ENCODE measurements at regions not wholly inside any gene's neighbourhood (a gene's known extent, or its start where the extent isn't known, plus 50 kb on each side); places are given as distances from the start of the nearest gene placed in this dataset.

DNA sequence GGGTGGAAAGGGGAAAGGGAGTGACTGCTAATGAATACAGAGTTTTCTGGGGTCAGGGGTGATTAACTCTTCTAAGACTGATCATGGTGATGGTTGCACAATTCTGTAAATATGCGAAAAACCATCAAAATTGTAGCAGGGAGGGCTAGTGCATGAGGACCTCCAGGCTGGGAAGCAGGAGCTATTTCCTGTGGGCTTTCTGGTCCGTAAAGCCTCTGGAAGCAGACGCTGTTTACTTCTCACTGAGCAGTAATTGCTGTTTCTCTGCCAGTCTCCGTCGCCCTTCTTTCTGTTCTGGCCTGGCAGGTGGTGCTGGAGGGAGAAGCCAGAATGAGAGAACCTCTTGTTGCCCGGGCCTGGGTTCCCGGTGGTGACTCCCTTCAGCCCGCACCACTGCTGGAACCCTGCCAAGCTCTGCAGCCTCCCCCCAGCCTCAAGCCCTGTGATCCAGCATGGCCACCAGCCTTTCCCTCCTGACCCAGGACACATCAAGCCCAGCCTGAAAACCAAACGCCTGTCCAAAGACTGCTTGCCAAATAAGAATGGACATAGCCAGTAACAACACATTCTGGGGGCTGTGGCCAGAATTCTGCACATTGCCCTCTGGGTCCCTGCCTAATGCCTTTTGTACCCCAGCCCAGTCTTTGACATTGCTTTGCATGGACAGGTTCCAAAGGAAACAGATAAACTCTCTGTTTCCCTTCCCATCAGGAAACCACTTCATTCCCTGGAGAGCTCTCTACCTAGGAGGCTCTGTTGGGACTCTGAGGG lies 201.0 kb upstream of the NAV2 start:
- H3K27ac Mint-ChIP-seq, result no peak overlapping the region
- H3K9me3 Mint-ChIP-seq, result no peaks in the 10 kb centered on the region
- peaks cover 23% of the 10 kb centered on the region for H3K27me3 Mint-ChIP-seq
- DNase-seq, result no peak
- H3K4me3 Mint-ChIP-seq, result no peak overlapping the region
- no peaks in the 10 kb centered on the region for H3K36me3 Mint-ChIP-seq
- H3K4me1 Mint-ChIP-seq, result no peaks in the 10 kb centered on the region

DNA sequence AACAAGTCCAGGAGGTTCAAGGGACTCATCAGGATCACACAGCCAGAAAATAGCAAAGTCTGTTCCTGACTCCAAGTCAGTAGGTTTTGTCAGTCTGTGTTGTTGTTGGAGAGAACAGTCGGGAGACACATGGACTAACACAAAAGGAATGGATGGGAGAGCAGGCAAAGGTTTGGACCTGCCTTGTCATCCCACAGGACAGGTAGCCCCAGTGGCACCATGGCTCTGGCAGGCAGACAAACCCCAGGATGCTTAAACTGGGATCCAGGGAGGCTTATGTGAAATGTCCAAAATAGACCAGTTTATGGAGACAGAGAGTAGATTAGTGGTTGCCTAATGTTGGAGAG lies 201.6 kb upstream of the NAV2 start:
- Mint-ChIP-seq H3K27ac (no peak overlapping the region), H3K36me3 (no peaks in the 10 kb centered on the region), H3K9me3 (no peaks in the 10 kb centered on the region), H3K27me3 (peaks cover 23% of the 10 kb centered on the region), H3K4me3 (no peak overlapping the region), H3K4me1 (no peaks in the 10 kb centered on the region)
- DNase-seq, result no peak

DNA sequence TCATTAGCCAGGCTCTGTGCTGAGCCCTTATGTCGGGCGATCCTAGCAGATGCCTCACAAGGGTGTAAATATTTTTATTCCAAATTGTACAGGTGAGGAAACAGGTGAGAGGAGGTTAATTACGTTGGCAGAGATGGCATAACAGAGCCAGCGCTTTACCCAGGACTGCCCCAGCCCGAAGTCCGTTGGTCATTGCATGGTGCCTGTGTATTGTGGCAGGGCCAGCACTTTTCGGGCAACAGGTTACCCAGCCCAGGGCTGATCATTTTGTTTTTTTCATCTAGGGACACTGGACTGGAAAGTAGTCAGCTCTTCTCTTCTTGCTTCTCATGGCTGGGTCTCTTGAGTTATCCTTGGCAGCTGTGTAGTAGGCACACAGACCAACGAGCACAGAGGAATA lies 202.2 kb upstream of the NAV2 start:
- Mint-ChIP-seq H3K9me3 (no peaks in the 10 kb centered on the region), H3K27ac (no peak overlapping the region), H3K4me3 (no peak overlapping the region), H3K4me1 (no peaks in the 10 kb centered on the region), H3K27me3 (peaks cover 23% of the 10 kb centered on the region), H3K36me3 (no peaks in the 10 kb centered on the region)
- no peak for DNase-seq

- no peaks in the 10 kb centered on the region for H3K4me1 Mint-ChIP-seq
- no peaks in the 10 kb centered on the region for H3K9me3 Mint-ChIP-seq
- H3K4me3 Mint-ChIP-seq, result no peak overlapping the region
- H3K27ac Mint-ChIP-seq, result no peak overlapping the region
- peaks cover 23% of the 10 kb centered on the region for H3K27me3 Mint-ChIP-seq
- no peak for DNase-seq
- no peaks in the 10 kb centered on the region for H3K36me3 Mint-ChIP-seq
These were observed 203.4 kb upstream of the NAV2 start for GRCh38 chr11:19509215-19509614.

GRCh38 chr11:19508165-19508564 lies 204.5 kb upstream of the NAV2 start:
- Mint-ChIP-seq H3K4me3 (no peak overlapping the region), H3K27me3 (peaks cover 23% of the 10 kb centered on the region)

DNA sequence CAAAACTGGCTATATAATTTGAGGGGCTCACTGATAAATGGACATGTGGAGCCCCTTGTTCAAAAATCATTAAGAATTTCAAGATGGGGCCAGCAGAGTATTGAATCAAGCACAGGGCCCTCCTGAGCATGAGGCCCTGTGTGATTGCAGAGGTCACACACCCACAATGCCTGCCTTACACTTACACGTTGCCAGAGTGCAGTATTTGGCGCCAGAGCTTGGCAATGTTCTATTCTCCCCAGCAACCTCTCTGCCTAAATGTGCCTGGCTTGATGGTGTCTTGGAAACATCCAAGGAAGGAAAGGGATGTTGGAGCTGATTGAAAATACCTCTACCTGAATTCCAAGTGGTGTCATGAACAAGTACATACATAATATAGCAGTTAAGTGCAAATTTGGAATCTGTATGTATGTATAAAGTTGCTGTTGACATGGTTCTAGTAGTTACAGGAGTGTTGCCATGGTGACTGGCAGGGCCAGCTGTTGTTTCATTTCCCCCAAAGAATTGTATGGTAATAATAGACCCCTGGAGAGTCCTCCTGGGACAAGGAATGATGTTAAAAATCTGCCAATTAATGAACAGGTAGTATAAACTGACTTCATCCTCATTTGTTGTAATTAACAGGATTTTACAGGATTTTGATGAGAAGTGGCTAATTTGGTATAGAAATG lies 205.7 kb upstream of the NAV2 start:
- no peaks in the 10 kb centered on the region for H3K36me3 Mint-ChIP-seq
- peaks cover 17% of the 10 kb centered on the region for H3K27me3 Mint-ChIP-seq
- no peak for DNase-seq

More at GRCh38 chr11:19508165-19508564, 204.5 kb upstream of the NAV2 start:
- Mint-ChIP-seq H3K27ac (no peak overlapping the region), H3K36me3 (no peaks in the 10 kb centered on the region), H3K4me1 (no peaks in the 10 kb centered on the region), H3K9me3 (no peaks in the 10 kb centered on the region)
- DNase-seq, result no peak

DNA sequence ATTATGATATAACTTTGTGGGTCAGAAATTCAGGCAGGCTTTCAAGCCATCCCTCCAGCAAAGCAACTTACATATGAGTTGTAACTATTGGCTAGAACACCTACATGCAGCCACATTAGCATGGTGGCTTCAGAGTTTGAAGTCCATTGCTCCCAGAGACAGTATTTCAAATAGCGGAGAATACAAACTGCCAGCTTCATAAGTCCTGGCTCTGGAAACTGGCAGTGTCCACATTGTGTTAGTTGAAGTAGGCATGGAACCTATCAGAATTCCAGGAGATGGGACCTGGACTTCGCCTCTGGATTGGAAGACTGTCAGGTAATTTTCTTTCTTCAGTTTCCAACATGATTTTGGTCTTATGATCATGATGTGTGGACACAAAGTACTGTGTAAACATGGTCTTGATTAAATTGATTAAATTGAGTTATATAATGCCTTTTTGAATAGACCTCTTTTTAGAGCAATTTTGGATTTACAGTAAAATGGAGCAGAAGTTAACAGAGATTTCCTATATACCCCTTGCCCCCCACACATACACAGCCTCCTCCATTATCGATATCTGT lies 209.9 kb upstream of the NAV2 start:
- no peak overlapping the region for H3K27ac Mint-ChIP-seq
- H3K4me1 Mint-ChIP-seq, result no peaks in the 10 kb centered on the region
- H3K9me3 Mint-ChIP-seq, result no peaks in the 10 kb centered on the region
- no peak overlapping the region for H3K4me3 Mint-ChIP-seq
- H3K27me3 Mint-ChIP-seq, result no peaks in the 10 kb centered on the region
- DNase-seq, result no peak
- H3K36me3 Mint-ChIP-seq, result no peaks in the 10 kb centered on the region

More for the DNA sequence above, 205.7 kb upstream of the NAV2 start:
- Mint-ChIP-seq H3K9me3 (no peaks in the 10 kb centered on the region), H3K4me1 (no peaks in the 10 kb centered on the region), H3K27ac (no peak overlapping the region), H3K4me3 (no peak overlapping the region)

GRCh38 chr11:19501631-19502030 lies 211.0 kb upstream of the NAV2 start:
- Mint-ChIP-seq H3K27me3 (no peaks in the 10 kb centered on the region), H3K4me1 (no peaks in the 10 kb centered on the region), H3K36me3 (no peaks in the 10 kb centered on the region), H3K9me3 (no peaks in the 10 kb centered on the region), H3K27ac (no peak overlapping the region), H3K4me3 (no peak overlapping the region)
- no peak for DNase-seq

- Mint-ChIP-seq H3K4me1 (no peaks in the 10 kb centered on the region), H3K27ac (no peak overlapping the region), H3K36me3 (no peaks in the 10 kb centered on the region), H3K9me3 (no peaks in the 10 kb centered on the region), H3K4me3 (no peak overlapping the region), H3K27me3 (no peaks in the 10 kb centered on the region)
- no peak for DNase-seq
These were observed 212.6 kb upstream of the NAV2 start for GRCh38 chr11:19499999-19500398.

GRCh38 chr11:19499026-19499669 lies 213.5 kb upstream of the NAV2 start:
- H3K27me3 Mint-ChIP-seq, result no peaks in the 10 kb centered on the region
- no peak for DNase-seq
- no peak overlapping the region for H3K27ac Mint-ChIP-seq
- H3K36me3 Mint-ChIP-seq, result no peaks in the 10 kb centered on the region
- H3K4me1 Mint-ChIP-seq, result no peaks in the 10 kb centered on the region
- no peak overlapping the region for H3K4me3 Mint-ChIP-seq
- no peaks in the 10 kb centered on the region for H3K9me3 Mint-ChIP-seq

- Mint-ChIP-seq H3K36me3 (no peaks in the 10 kb centered on the region), H3K27me3 (no peaks in the 10 kb centered on the region), H3K27ac (no peak overlapping the region), H3K4me3 (no peak overlapping the region), H3K9me3 (no peaks in the 10 kb centered on the region), H3K4me1 (no peaks in the 10 kb centered on the region)
- no peak for DNase-seq
These were observed 219.0 kb upstream of the NAV2 start for GRCh38 chr11:19493446-19494213.

DNA sequence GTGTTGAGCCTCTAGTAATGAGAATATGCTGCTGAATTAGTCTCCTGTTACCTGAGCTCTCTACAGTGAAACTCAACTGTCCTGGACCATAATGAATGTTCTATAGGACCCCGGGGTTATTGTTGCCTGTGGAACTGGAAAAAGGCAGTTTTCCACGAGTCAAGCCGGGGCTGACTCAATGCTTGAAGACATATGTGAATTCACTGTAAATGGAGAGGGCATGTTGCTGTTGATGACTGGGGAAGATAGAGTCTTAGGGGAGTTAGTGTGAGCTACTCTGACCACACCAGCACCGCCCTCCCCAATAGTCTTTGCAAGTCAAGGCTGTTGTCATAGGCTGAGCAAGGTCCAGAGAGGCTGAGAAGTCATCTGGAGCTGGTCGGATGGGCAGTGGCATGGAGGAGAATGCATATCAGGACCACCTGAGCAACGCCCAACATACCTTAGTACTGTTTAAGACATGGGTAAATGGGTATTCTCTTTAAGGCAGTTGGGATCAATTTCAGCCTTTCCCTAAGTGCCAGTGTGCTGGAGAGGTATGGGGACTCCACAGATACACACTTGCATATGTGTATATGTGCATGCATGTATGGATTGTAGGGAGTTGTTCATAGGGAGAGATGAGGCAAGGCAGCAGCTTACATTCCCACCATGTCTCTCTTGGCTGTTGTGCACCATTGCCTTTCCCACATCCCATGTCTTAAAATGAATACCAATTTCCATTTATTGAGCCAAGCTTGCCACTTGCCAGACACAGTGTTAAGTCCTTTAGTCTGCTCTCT lies 230.1 kb upstream of the NAV2 start:
- H3K9me3 Mint-ChIP-seq, result no peaks in the 10 kb centered on the region
- H3K36me3 Mint-ChIP-seq, result no peaks in the 10 kb centered on the region
- H3K4me1 Mint-ChIP-seq, result no peaks in the 10 kb centered on the region
- H3K27ac Mint-ChIP-seq, result no peak overlapping the region
- peaks cover 3% of the 10 kb centered on the region for H3K27me3 Mint-ChIP-seq
- no peak overlapping the region for H3K4me3 Mint-ChIP-seq
- DNase-seq, result no peak

DNA sequence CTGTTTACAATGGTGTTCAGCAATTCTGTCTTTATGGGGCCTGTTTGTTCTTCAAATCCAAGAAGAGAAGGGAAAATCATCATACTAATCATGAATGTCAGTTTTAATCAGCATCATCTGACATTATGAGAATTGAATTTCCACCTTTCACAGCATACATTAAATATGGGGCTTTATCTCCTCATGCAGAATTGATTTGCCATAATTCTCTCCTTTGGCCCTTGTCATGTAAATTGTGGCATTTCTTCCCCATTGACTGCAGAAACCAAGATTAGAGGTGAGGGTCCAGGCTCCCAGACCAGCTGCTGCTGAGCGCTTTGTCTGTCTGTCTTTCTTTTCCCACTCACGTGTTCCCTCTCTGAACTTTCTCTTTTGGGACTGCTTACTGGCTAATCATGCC lies 232.1 kb upstream of the NAV2 start:
- Mint-ChIP-seq H3K36me3 (no peaks in the 10 kb centered on the region), H3K27me3 (peaks cover 3% of the 10 kb centered on the region), H3K4me3 (no peak overlapping the region), H3K27ac (no peak overlapping the region), H3K4me1 (no peaks in the 10 kb centered on the region), H3K9me3 (no peaks in the 10 kb centered on the region)
- no peak for DNase-seq

DNA sequence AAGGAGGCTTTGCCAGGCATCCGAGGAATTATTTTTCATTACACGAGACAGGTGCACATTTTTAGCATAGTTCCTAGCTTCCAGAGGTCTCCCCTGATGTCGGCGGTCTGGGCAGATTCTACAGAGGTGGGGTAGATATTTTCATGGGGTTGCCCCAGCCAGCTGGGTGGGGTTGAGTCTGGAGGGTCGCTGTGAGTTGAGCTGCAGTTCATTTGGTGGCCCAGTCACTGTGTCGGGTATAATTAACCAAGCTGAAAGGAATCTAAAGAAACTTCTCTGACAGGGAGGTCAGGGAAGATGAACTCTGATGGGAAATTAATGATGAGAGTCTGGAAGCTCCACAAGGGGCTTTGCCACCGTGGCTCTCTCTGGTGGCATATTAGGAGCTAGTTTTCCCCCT lies 233.7 kb upstream of the NAV2 start:
- Mint-ChIP-seq H3K9me3 (no peaks in the 10 kb centered on the region), H3K36me3 (no peaks in the 10 kb centered on the region), H3K4me1 (no peaks in the 10 kb centered on the region), H3K27me3 (peaks cover 3% of the 10 kb centered on the region), H3K4me3 (no peak overlapping the region), H3K27ac (no peak overlapping the region)
- DNase-seq, result no peak
